ENCODE measurements at regions not wholly inside any gene's neighbourhood (a gene's known extent, or its start where the extent isn't known, plus 50 kb on each side); places are given as distances from the start of the nearest gene placed in this dataset.

DNA sequence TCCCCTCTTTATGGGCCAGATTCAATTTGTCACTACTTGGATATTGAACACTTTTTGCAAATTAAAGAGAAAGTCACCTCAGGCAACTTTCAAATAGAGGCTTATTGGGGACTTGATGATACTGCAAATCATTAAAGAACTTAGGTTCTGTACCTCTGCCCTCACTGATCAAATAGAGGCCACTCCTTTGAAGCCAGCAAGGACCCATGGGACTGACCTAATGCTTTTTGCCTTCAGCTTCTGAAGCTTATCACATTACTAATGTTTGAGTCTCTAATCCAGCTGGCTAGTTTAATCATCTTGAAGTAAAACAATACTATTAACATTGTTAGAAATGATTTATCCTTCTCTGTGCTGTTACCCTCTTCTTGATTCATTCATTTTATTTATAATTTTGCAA is 93.0 kb upstream of the ZNF800 start:
- TF ChIP-seq, protein P1, sequence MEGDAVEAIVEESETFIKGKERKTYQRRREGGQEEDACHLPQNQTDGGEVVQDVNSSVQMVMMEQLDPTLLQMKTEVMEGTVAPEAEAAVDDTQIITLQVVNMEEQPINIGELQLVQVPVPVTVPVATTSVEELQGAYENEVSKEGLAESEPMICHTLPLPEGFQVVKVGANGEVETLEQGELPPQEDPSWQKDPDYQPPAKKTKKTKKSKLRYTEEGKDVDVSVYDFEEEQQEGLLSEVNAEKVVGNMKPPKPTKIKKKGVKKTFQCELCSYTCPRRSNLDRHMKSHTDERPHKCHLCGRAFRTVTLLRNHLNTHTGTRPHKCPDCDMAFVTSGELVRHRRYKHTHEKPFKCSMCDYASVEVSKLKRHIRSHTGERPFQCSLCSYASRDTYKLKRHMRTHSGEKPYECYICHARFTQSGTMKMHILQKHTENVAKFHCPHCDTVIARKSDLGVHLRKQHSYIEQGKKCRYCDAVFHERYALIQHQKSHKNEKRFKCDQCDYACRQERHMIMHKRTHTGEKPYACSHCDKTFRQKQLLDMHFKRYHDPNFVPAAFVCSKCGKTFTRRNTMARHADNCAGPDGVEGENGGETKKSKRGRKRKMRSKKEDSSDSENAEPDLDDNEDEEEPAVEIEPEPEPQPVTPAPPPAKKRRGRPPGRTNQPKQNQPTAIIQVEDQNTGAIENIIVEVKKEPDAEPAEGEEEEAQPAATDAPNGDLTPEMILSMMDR (conservative IDR thresholded peaks at IDR 0.05), result no peak
- no peak for TF ChIP-seq EZH2 (IDR thresholded peaks at IDR 0.05; ENCODE audit: low read depth)

Measured in PC-9 (cell line).